ENCODE measurements at regions not wholly inside any gene's neighbourhood (a gene's known extent, or its start where the extent isn't known, plus 50 kb on each side); places are given as distances from the start of the nearest gene placed in this dataset.

DNA sequence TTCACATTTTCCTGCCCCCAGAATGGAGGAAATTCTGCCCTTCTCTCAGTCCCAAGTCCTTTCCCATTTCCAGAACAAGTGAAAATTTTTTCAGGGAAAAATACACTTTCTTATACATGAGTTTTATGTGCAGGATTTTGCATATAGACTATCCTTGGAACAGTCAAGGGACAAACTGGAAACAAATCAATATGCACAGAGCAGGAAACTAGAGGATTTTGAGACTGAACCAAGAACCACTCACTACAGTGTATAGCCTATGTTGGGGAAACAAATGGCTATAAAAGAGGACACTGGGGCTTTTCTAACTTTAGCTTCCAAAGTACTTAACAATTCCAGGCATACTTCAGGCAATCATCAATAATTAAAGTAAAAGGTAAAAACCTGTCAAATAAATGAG, 1036.1 kb upstream of the ARRDC3 start:
- no peaks in the 10 kb centered on the region for H3K27me3 ChIP-seq (ENCODE audit: control insufficient read depth in 2 of 2, insufficient read depth in 2 of 2, low read length in 2 of 2)
- no peaks in the 10 kb centered on the region for H3K4me1 ChIP-seq (ENCODE audit: control insufficient read depth, extremely low read depth, insufficient read depth, low read length)
- H3K9me3 ChIP-seq (replicated peaks; ENCODE audit: control insufficient read depth, insufficient read depth, low read length), result no peaks in the 10 kb centered on the region
- ChIA-PET CTCF (no interaction called here), POLR2A (no interaction called here)
- no peak overlapping the region for H3K9ac ChIP-seq (replicated peaks; ENCODE audit: extremely low read depth, insufficient read depth, low read length)
- DNase-seq (ENCODE audit: low read depth, low spot score), result no peak
- H2AFZ ChIP-seq (ENCODE audit: low read depth, low read length), result no peak overlapping the region
- H3K9me1 ChIP-seq (replicated peaks; ENCODE audit: control insufficient read depth, extremely low read depth, insufficient read depth, low read length), result no peaks in the 10 kb centered on the region
- H3K79me2 ChIP-seq (ENCODE audit: control insufficient read depth, insufficient read depth, low read length), result no peaks in the 10 kb centered on the region
- H3K36me3 ChIP-seq (ENCODE audit: control insufficient read depth in 2 of 2, extremely low read depth in 1 of 2, insufficient read depth in 2 of 2, low read length in 2 of 2), result no peaks in the 10 kb centered on the region
- no peak overlapping the region for H3K4me3 ChIP-seq (replicated peaks in 1 of 3; ENCODE audit: insufficient read depth in 1 of 3, low read depth in 1 of 3, low read length in 3 of 3)
- FAIRE-seq, result no peak
- no peaks in the 10 kb centered on the region for H4K20me1 ChIP-seq (replicated peaks; ENCODE audit: control insufficient read depth, extremely low read depth, insufficient read depth, low read length)
- H3K27ac ChIP-seq (ENCODE audit: insufficient read depth, low read depth, low read length), result no peak overlapping the region
- intact Hi-C loops (cut with micrococcal nuclease) (no loop called here), dilution Hi-C loops (cut with MboI; ENCODE audit: extremely low pct_ligation_motif_present, low sequenced_read_pairs) (no loop called here)
- no peak overlapping the region for H3K4me2 ChIP-seq (ENCODE audit: insufficient read depth, low read length)
- BruUV-seq (replicated peaks), result no TSS peak
- TF ChIP-seq JUN (IDR thresholded peaks at IDR 0.05; ENCODE audit: borderline replicate concordance, insufficient read depth, insufficient read length, low read depth) (no peak), MAX (IDR thresholded peaks at IDR 0.05; ENCODE audit: insufficient read depth, insufficient read length) (no peak), POLR2AphosphoS5 (IDR thresholded peaks at IDR 0.05; ENCODE audit: insufficient read depth, low read depth, low read length) (no peak), EZH2 (IDR thresholded peaks at IDR 0.05; ENCODE audit: borderline replicate concordance, low read depth, low read length, severe bottlenecking) (no peak), FOS (IDR thresholded peaks at IDR 0.05; ENCODE audit: borderline replicate concordance, insufficient read depth, low read length) (no peak), CTCF (IDR thresholded peaks at IDR 0.05; ENCODE audit: extremely low read depth in 1 of 2, insufficient read depth in 1 of 2, low read depth in 1 of 2, low read length in 2 of 2) (no peak), POLR2A (IDR thresholded peaks at IDR 0.05; ENCODE audit: low read depth, low read length) (no peak), GATA2 (IDR thresholded peaks at IDR 0.05; ENCODE audit: insufficient read depth, insufficient read length, low read depth, low read length) (no peak), MYC (IDR thresholded peaks at IDR 0.05; ENCODE audit: low read depth, low read length) (no peak)

Data from endothelial cell of umbilical vein (primary cell).